Endothelial cell of umbilical vein (primary cell): ENCODE measurements at regions not wholly inside any gene's neighbourhood (a gene's known extent, or its start where the extent isn't known, plus 50 kb on each side); places are given as distances from the start of the nearest gene placed in this dataset.

Experiments used
- EZH2 ChIP-seq: IDR thresholded peaks from 2 replicates; pipeline ENCODE4 v1.6.1; 2012; ENCODE audit warnings: borderline replicate concordance, low read depth, mild to moderate bottlenecking, moderate library complexity, low read length, inconsistent platforms; ENCODE audit not compliant: severe bottlenecking
- POLR2A ChIP-seq: IDR thresholded peaks from 2 replicates; pipeline ENCODE4 v1.6.1; 2012; ENCODE audit warnings: low read depth, mild to moderate bottlenecking, control low read depth, low read length
- POLR2AphosphoS5 ChIP-seq: IDR thresholded peaks from 2 replicates; pipeline ENCODE4 v1.6.1; 2012; ENCODE audit warnings: low read depth, mild to moderate bottlenecking, control low read depth, low read length, moderate library complexity; ENCODE audit not compliant: insufficient read depth
- TF ChIP-seq, protein P1 (sequence below), 2 donors: IDR thresholded peaks; 1 replicate in 1 of 2; 2 replicates in 1 of 2; pipeline ENCODE4 v1.5.1; 2011; ENCODE audit warnings: low read length in 2 of 2, mild to moderate bottlenecking in 2 of 2, moderate library complexity in 2 of 2, control low read depth in 1 of 2, inconsistent platforms in 1 of 2, low read depth in 1 of 2; ENCODE audit not compliant: insufficient read depth in 1 of 2; ENCODE audit errors: extremely low read depth in 1 of 2

DNA sequence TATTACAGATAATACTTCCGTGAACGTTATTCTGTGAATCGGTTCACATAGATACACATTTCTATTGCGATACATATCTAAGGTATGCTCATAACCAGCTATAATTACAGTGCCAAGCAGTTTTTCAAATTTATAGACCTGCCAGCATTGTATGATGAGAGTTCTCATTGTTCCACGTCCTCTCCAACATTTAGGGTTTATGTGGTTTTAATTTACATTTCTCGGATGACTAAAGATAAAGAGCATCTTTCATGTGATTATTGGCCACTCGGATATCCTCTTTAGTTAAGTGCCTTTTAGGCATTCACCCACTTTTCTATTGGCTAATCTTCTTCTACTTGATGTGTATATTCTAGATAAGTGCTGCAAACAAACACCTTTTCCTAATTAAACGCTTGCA is 134.7 kb upstream of the CCDC54 start:
- TF ChIP-seq, protein P1, sequence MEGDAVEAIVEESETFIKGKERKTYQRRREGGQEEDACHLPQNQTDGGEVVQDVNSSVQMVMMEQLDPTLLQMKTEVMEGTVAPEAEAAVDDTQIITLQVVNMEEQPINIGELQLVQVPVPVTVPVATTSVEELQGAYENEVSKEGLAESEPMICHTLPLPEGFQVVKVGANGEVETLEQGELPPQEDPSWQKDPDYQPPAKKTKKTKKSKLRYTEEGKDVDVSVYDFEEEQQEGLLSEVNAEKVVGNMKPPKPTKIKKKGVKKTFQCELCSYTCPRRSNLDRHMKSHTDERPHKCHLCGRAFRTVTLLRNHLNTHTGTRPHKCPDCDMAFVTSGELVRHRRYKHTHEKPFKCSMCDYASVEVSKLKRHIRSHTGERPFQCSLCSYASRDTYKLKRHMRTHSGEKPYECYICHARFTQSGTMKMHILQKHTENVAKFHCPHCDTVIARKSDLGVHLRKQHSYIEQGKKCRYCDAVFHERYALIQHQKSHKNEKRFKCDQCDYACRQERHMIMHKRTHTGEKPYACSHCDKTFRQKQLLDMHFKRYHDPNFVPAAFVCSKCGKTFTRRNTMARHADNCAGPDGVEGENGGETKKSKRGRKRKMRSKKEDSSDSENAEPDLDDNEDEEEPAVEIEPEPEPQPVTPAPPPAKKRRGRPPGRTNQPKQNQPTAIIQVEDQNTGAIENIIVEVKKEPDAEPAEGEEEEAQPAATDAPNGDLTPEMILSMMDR (IDR thresholded peaks at IDR 0.05; ENCODE audit: extremely low read depth in 1 of 2, insufficient read depth in 1 of 2, low read depth in 1 of 2, low read length in 2 of 2), result no peak
- no peak for TF ChIP-seq EZH2
- TF ChIP-seq POLR2AphosphoS5, result no peak
- TF ChIP-seq POLR2A, result no peak
